Esophagus muscularis mucosa (tissue), 4 donors: ENCODE measurements at regions not wholly inside any gene's neighbourhood (a gene's known extent, or its start where the extent isn't known, plus 50 kb on each side); places are given as distances from the start of the nearest gene placed in this dataset.

Experiments
- EP300 ChIP-seq: sonication (generic); formaldehyde crosslinking; IDR thresholded peaks from one replicate; pipeline ENCODE4 v1.6.1; 2017; ENCODE audit warnings: antibody characterized with exemption
- POLR2A ChIP-seq: fragments of 450-650 bp; IDR thresholded peaks from one replicate; pipeline ENCODE4 v1.6.1; 2017; ENCODE audit warnings: antibody characterized with exemption, moderate library complexity, mild to moderate bottlenecking, low read depth
- POLR2AphosphoS5 ChIP-seq, 2 donors: sonication (generic); formaldehyde crosslinking; IDR thresholded peaks; one replicate each; pipeline ENCODE4 v1.6.1; 2017; ENCODE audit warnings: antibody characterized with exemption in 2 of 2
- TF ChIP-seq, protein P1 (sequence below), 3 experiments: fragments of 200-600 bp in 2 of 3; fragments of 450-650 bp in 1 of 3; sonication (generic) in 2 of 3; IDR thresholded peaks; one replicate each; pipeline ENCODE4 v1.5.1; 2017 to 2019; ENCODE audit warnings: antibody characterized with exemption in 3 of 3, mild to moderate bottlenecking in 2 of 3, moderate library complexity in 1 of 3

DNA sequence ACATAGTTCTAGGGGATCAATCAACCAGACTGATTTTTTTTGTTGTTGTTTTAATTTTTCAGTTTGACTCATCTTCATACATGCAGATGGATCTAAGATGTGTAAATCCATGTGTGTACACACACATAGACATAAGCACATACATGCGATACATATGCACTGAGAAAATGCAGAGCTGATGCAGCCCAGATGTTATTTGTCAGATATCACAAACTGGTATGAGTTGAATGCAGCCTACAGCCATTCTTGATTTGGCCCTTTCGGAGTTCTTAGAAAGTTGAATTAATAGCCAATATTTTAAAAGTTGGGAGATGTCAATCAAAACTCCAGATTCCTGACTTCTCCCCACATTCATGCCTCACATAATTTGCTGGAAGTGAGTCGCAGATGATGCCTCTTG, 180.4 kb downstream of the SPATA18 start:
- TF ChIP-seq, protein P1, sequence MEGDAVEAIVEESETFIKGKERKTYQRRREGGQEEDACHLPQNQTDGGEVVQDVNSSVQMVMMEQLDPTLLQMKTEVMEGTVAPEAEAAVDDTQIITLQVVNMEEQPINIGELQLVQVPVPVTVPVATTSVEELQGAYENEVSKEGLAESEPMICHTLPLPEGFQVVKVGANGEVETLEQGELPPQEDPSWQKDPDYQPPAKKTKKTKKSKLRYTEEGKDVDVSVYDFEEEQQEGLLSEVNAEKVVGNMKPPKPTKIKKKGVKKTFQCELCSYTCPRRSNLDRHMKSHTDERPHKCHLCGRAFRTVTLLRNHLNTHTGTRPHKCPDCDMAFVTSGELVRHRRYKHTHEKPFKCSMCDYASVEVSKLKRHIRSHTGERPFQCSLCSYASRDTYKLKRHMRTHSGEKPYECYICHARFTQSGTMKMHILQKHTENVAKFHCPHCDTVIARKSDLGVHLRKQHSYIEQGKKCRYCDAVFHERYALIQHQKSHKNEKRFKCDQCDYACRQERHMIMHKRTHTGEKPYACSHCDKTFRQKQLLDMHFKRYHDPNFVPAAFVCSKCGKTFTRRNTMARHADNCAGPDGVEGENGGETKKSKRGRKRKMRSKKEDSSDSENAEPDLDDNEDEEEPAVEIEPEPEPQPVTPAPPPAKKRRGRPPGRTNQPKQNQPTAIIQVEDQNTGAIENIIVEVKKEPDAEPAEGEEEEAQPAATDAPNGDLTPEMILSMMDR (IDR thresholded peaks at IDR 0.05) = no peak
- no peak for TF ChIP-seq POLR2AphosphoS5 (IDR thresholded peaks at IDR 0.05)
- TF ChIP-seq POLR2A = no peak
- TF ChIP-seq EP300 = no peak
